ENCODE measurements at regions not wholly inside any gene's neighbourhood (a gene's known extent, or its start where the extent isn't known, plus 50 kb on each side); places are given as distances from the start of the nearest gene placed in this dataset.

- no peak overlapping the region for H2AFZ ChIP-seq (replicated peaks; ENCODE audit: low read length, poor library complexity)
- H4K91ac ChIP-seq (ENCODE audit: insufficient read depth, low read depth, low read length): no peak overlapping the region
- H3K4me1 ChIP-seq (ENCODE audit: control insufficient read depth, insufficient read depth, low read length): 0 out of 2 replicates have a peak, but pooled peaks cover 2% of the 10 kb centered on the region
- H3K36me3 ChIP-seq (ENCODE audit: control insufficient read depth, insufficient read depth, low read length): no peaks in the 10 kb centered on the region
- no peaks in the 10 kb centered on the region for H3K27me3 ChIP-seq (ENCODE audit: control insufficient read depth, insufficient read depth, low read length)
- H3K27ac ChIP-seq (ENCODE audit: insufficient read depth, low read length): no peak overlapping the region
- no peak overlapping the region for H2AK9ac ChIP-seq (replicated peaks; ENCODE audit: low read depth, low read length, poor library complexity)
- intact Hi-C loops (cut with micrococcal nuclease): no loop called here
- no peak overlapping the region for H4K8ac ChIP-seq (ENCODE audit: low read depth in 2 of 2, low read length in 2 of 2)
- H2AK5ac ChIP-seq (ENCODE audit: low read depth, low read length): no peak overlapping the region
- H3K14ac ChIP-seq (replicated peaks; ENCODE audit: low read depth, low read length): no peak overlapping the region
- no CpG with 5 or more reads among the region's 1 CpG for WGBS, 2 experiments (ENCODE audit: extremely low coverage in 2 of 2, insufficient read length in 1 of 2)
- no peak overlapping the region for H2BK120ac ChIP-seq (ENCODE audit: low read depth, low read length)
- H2BK15ac ChIP-seq (ENCODE audit: low read depth, low read length): no peak overlapping the region
- no TSS peak for BruUV-seq (replicated peaks)
- H2BK5ac ChIP-seq (ENCODE audit: low read depth, low read length, poor library complexity, severe bottlenecking): no peak overlapping the region
- no peak overlapping the region for H3K23ac ChIP-seq (ENCODE audit: low read depth, low read length)
- H3K9me3 ChIP-seq (ENCODE audit: control insufficient read depth, insufficient read depth, low read length): no peaks in the 10 kb centered on the region
- no peak overlapping the region for H3K56ac ChIP-seq (ENCODE audit: extremely low read depth, insufficient read depth, low read length)
- no peak overlapping the region for H3K4ac ChIP-seq (ENCODE audit: low read depth, low read length)
- ChIA-PET CTCF (no interaction called here), POLR2A (ENCODE audit: unreplicated experiment) (no interaction called here)
- no peak for DNase-seq
- no peaks in the 10 kb centered on the region for H4K20me1 ChIP-seq (ENCODE audit: insufficient read depth, low read length)
- H3K9ac ChIP-seq (ENCODE audit: low read depth, low read length): no peak overlapping the region
- no peak overlapping the region for H3K4me2 ChIP-seq (ENCODE audit: low read depth, low read length)
- no peak overlapping the region for H4K5ac ChIP-seq (ENCODE audit: low read depth, low read length)
- H3K18ac ChIP-seq (ENCODE audit: low read depth, low read length): no peak overlapping the region
- TF ChIP-seq POLR2A (IDR thresholded peaks at IDR 0.05; ENCODE audit: low read depth, low read length): no peak
- TF ChIP-seq CHD1 (IDR thresholded peaks at IDR 0.05; ENCODE audit: low read depth, low read length): no peak
- TF ChIP-seq RFX5 (IDR thresholded peaks at IDR 0.05; ENCODE audit: low read depth, low read length): no peak
- no peak for TF ChIP-seq RCOR1 (IDR thresholded peaks at IDR 0.05; ENCODE audit: insufficient replicate concordance, low read length)
- TF ChIP-seq MXI1 (IDR thresholded peaks at IDR 0.05; ENCODE audit: borderline replicate concordance, low read depth, low read length): no peak
- no peak overlapping the region for H2BK20ac ChIP-seq (ENCODE audit: low read depth, low read length)
- no peaks in the 10 kb centered on the region for H3K9me1 ChIP-seq (ENCODE audit: insufficient read depth, low read length)
- dilution Hi-C loops (cut with HindIII; ENCODE audit: low sequenced_read_pairs, unreplicated experiment): no loop called here
- no peaks in the 10 kb centered on the region for H3K79me1 ChIP-seq (ENCODE audit: low read depth in 1 of 2, low read length in 2 of 2)
- no peak overlapping the region for H3K4me3 ChIP-seq (ENCODE audit: insufficient read depth, low read depth, low read length)
- ATAC-seq (ENCODE audit: low read depth): no peak
- in situ Hi-C loops (cut with MboI; ENCODE audit: low sequenced_read_pairs): no loop called here
Observed at GRCh38 chr6:23002044-23002619, 432.8 kb downstream of the HDGFL1 start.
